ENCODE measurements at regions not wholly inside any gene's neighbourhood (a gene's known extent, or its start where the extent isn't known, plus 50 kb on each side); places are given as distances from the start of the nearest gene placed in this dataset.
"Not testable (repeated sequence)": the region's sequence is repeated elsewhere in the genome, so short reads cannot be mapped to it uniquely, and the experiment has no call there.

- H3K27me3 ChIP-seq = no peaks in the 10 kb centered on the region
- H3K9me3 ChIP-seq (ENCODE audit: low read depth) = no peaks in the 10 kb centered on the region
- DNase-seq (ENCODE audit: low read depth in 1 of 2, low spot score in 1 of 2) = no peak
- no peaks in the 10 kb centered on the region for H3K36me3 ChIP-seq
- no peak overlapping the region for H3K27ac ChIP-seq
- TF ChIP-seq CTCF (IDR thresholded peaks at IDR 0.05; ENCODE audit: low read depth, low read length) = no peak
- H3K4me3 ChIP-seq = no peak overlapping the region
- H3K4me1 ChIP-seq (ENCODE audit: low read depth) = no peaks in the 10 kb centered on the region
These were observed 347.6 kb upstream of the VRK2 start for GRCh38 chr2:57698935-57699449.

GRCh38 chr2:57701391-57701791, 345.2 kb upstream of the VRK2 start:
- no peaks in the 10 kb centered on the region for H3K27me3 ChIP-seq
- H3K4me3 ChIP-seq = no peak overlapping the region
- H3K27ac ChIP-seq = no peak overlapping the region
- TF ChIP-seq CTCF (IDR thresholded peaks at IDR 0.05; ENCODE audit: low read depth, low read length) = no peak
- no peak for DNase-seq (ENCODE audit: low read depth in 1 of 2, low spot score in 1 of 2)
- no peaks in the 10 kb centered on the region for H3K4me1 ChIP-seq (ENCODE audit: low read depth)
- H3K36me3 ChIP-seq = no peaks in the 10 kb centered on the region
- no peaks in the 10 kb centered on the region for H3K9me3 ChIP-seq (ENCODE audit: low read depth)

- no peak overlapping the region for H3K4me3 ChIP-seq
- DNase-seq (ENCODE audit: low read depth in 1 of 2, low spot score in 1 of 2) = no peak
These were observed 343.2 kb upstream of the VRK2 start for GRCh38 chr2:57703407-57703806.

GRCh38 chr2:57707794-57708193, 338.8 kb upstream of the VRK2 start:
- not testable (repeated sequence) for H3K36me3 ChIP-seq; H3K4me1 ChIP-seq (ENCODE audit: low read depth); DNase-seq (ENCODE audit: low read depth in 1 of 2, low spot score in 1 of 2); H3K27me3 ChIP-seq; H3K27ac ChIP-seq; H3K9me3 ChIP-seq (ENCODE audit: low read depth); H3K4me3 ChIP-seq

More at GRCh38 chr2:57703407-57703806, 343.2 kb upstream of the VRK2 start:
- H3K36me3 ChIP-seq = no peaks in the 10 kb centered on the region
- no peaks in the 10 kb centered on the region for H3K4me1 ChIP-seq (ENCODE audit: low read depth)
- no peaks in the 10 kb centered on the region for H3K27me3 ChIP-seq
- no peak overlapping the region for H3K27ac ChIP-seq
- no peaks in the 10 kb centered on the region for H3K9me3 ChIP-seq (ENCODE audit: low read depth)
- no peak for TF ChIP-seq CTCF (IDR thresholded peaks at IDR 0.05; ENCODE audit: low read depth, low read length)

DNA sequence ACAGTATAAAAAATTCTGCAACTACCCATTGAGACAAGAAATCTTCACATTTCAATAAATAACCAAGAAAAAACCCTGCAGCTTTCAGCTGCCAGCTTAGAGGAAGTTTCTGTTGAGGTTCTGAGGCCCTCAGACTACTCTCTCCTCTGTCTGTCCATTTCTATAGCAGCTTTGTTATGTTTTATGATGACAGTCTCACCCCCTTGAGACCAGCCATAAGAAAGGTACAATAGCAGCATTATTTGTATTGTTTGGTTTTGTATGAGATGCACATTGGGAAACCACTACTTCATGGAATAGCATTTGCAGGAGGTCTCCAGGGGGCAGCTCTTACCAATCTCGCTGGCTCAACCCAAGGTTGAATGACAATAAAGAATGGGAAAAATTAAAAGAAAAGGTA, 334.6 kb upstream of the VRK2 start:
- no peaks in the 10 kb centered on the region for H3K27me3 ChIP-seq
- no peak overlapping the region for H3K4me3 ChIP-seq
- DNase-seq (ENCODE audit: low read depth in 1 of 2, low spot score in 1 of 2) = no peak
- no peaks in the 10 kb centered on the region for H3K9me3 ChIP-seq (ENCODE audit: low read depth)
- TF ChIP-seq CTCF (IDR thresholded peaks at IDR 0.05; ENCODE audit: low read depth, low read length) = no peak
- H3K27ac ChIP-seq = no peak overlapping the region
- no peaks in the 10 kb centered on the region for H3K36me3 ChIP-seq
- H3K4me1 ChIP-seq (ENCODE audit: low read depth) = no peaks in the 10 kb centered on the region

- Histone ChIP-seq H3K4me3 (no peak overlapping the region), H3K9me3 (ENCODE audit: low read depth) (no peaks in the 10 kb centered on the region), H3K27ac (no peak overlapping the region), H3K4me1 (ENCODE audit: low read depth) (peaks cover 2% of the 10 kb centered on the region), H3K36me3 (no peaks in the 10 kb centered on the region), H3K27me3 (no peaks in the 10 kb centered on the region)
- peak; percentile 67 to 69 for DNase-seq (ENCODE audit: low read depth in 1 of 2, low spot score in 1 of 2)
- TF ChIP-seq CTCF (IDR thresholded peaks at IDR 0.05; ENCODE audit: low read depth, low read length) = peak; percentile 85
These were observed 325.6 kb upstream of the VRK2 start for GRCh38 chr2:57720728-57721627.

Measured in cardiac muscle cell (in vitro differentiated cells and primary cell).